HEK293 (cell line): ENCODE measurements at regions not wholly inside any gene's neighbourhood (a gene's known extent, or its start where the extent isn't known, plus 50 kb on each side); places are given as distances from the start of the nearest gene placed in this dataset.

Experiments used
- CTCF ChIA-PET: fragments of 350-600 bp; formaldehyde crosslinking; extraction: SDS; loops from one replicate; lab custom pipeline; 2021; ENCODE audit warnings: antibody characterized with exemption; lab: Yijun Ruan, JAX
- POLR2A ChIA-PET: fragments of 300-600 bp; formaldehyde crosslinking; extraction: SDS; loops from one replicate; lab custom pipeline; 2020; ENCODE audit warnings: antibody characterized with exemption, inconsistent platforms; lab: Yijun Ruan, JAX
- H3K27ac ChIP-seq: fragments of 200-500 bp; sonication (Bioruptor generic); 2 replicates; pipeline ENCODE4 v1.5.1; 2014; ENCODE audit warnings: low read depth, low read length, control low read depth, inconsistent platforms; ENCODE audit errors: extremely low read depth
- H3K36me3 ChIP-seq, 2 experiments: fragments of 200-500 bp in 1 of 2; sonication (Bioruptor generic) in 1 of 2; 1 replicate in 1 of 2; 2 replicates in 1 of 2; pipeline ENCODE4 v1.5.1; 2014 to 2017; ENCODE audit warnings: inconsistent platforms in 2 of 2, low read length in 2 of 2; ENCODE audit not compliant: control insufficient read depth in 2 of 2, insufficient read depth in 1 of 2
- H3K4me1 ChIP-seq: fragments of 200-500 bp; sonication (Bioruptor generic); 2 replicates; pipeline ENCODE4 v1.5.1; 2014; ENCODE audit warnings: mild to moderate bottlenecking, low read length, inconsistent platforms; ENCODE audit not compliant: control insufficient read depth, insufficient read depth
- H3K4me3 ChIP-seq: 2 replicates; pipeline ENCODE4 v1.5.1; 2011; ENCODE audit warnings: low read depth, mild to moderate bottlenecking, control low read depth, low read length, moderate library complexity
- H3K9me3 ChIP-seq: fragments of 200-500 bp; sonication (Bioruptor generic); 2 replicates; pipeline ENCODE4 v1.5.1; 2014; ENCODE audit warnings: low read depth, low read length, inconsistent platforms; ENCODE audit not compliant: control insufficient read depth, insufficient read depth
- EGR2 ChIP-seq: fragments of 450-650 bp; formaldehyde crosslinking; IDR thresholded peaks from 2 replicates; pipeline ENCODE4 v1.5.1; 2016; ENCODE audit warnings: low read depth, missing biosample characterization, missing genetic modification characterization
- GLI2 ChIP-seq: fragments of 450-650 bp; formaldehyde crosslinking; IDR thresholded peaks from 2 replicates; pipeline ENCODE4; 2017; ENCODE audit warnings: missing biosample characterization, missing genetic modification characterization, low read depth, borderline replicate concordance
- HOXA7 ChIP-seq: sonication (generic); formaldehyde crosslinking; IDR thresholded peaks from 2 replicates; pipeline ENCODE4 v1.8.1; 2022; ENCODE audit warnings: missing genetic modification reagents, borderline replicate concordance
- YY2 ChIP-seq: fragments of 450-650 bp; formaldehyde crosslinking; IDR thresholded peaks from 2 replicates; pipeline ENCODE4 v1.5.1; 2016; ENCODE audit warnings: missing biosample characterization, missing genetic modification characterization
- ZBTB6 ChIP-seq: fragments of 450-650 bp; formaldehyde crosslinking; IDR thresholded peaks from 2 replicates; pipeline ENCODE4 v1.5.1; 2017; ENCODE audit warnings: missing biosample characterization, missing genetic modification characterization
- ZNF16 ChIP-seq: fragments of 450-650 bp; formaldehyde crosslinking; IDR thresholded peaks from 2 replicates; pipeline ENCODE4 v1.5.1; 2016; ENCODE audit warnings: low read depth, missing biosample characterization, missing genetic modification characterization
- ZNF239 ChIP-seq: fragments of 450-650 bp; formaldehyde crosslinking; IDR thresholded peaks from 2 replicates; pipeline ENCODE4 v1.5.1; 2016; ENCODE audit warnings: missing biosample characterization, missing genetic modification characterization
- ZNF292 ChIP-seq: fragments of 450-650 bp; formaldehyde crosslinking; IDR thresholded peaks from 2 replicates; pipeline ENCODE4 v1.5.1; 2016; ENCODE audit warnings: low read depth, missing biosample characterization, missing genetic modification characterization, borderline replicate concordance
- ZNF548 ChIP-seq: fragments of 450-650 bp; formaldehyde crosslinking; IDR thresholded peaks from 2 replicates; pipeline ENCODE4 v1.5.1; 2016; ENCODE audit warnings: missing biosample characterization, missing genetic modification characterization
- ZNF610 ChIP-seq: fragments of 450-650 bp; formaldehyde crosslinking; IDR thresholded peaks from 2 replicates; pipeline ENCODE4 v1.5.1; 2016; ENCODE audit warnings: missing biosample characterization, missing genetic modification characterization, borderline replicate concordance
- ZNF747 ChIP-seq: fragments of 450-650 bp; formaldehyde crosslinking; IDR thresholded peaks from 2 replicates; pipeline ENCODE4 v1.5.1; 2016; ENCODE audit warnings: missing biosample characterization, missing genetic modification characterization
- ZNF843 ChIP-seq: fragments of 450-650 bp; formaldehyde crosslinking; IDR thresholded peaks from 2 replicates; pipeline ENCODE4 v1.5.1; 2016; ENCODE audit warnings: missing biosample characterization, missing genetic modification characterization
- ZXDB ChIP-seq: fragments of 450-650 bp; formaldehyde crosslinking; IDR thresholded peaks from 2 replicates; pipeline ENCODE4 v1.5.1; 2016; ENCODE audit warnings: missing biosample characterization, missing genetic modification characterization
- TF ChIP-seq, protein P1 (sequence below): fragments of 450-650 bp; formaldehyde crosslinking; IDR thresholded peaks from 2 replicates; pipeline ENCODE4 v1.5.1; 2017; ENCODE audit warnings: missing biosample characterization, missing genetic modification characterization
- TF ChIP-seq, protein P2 (sequence below): fragments of 450-650 bp; formaldehyde crosslinking; IDR thresholded peaks from 2 replicates; pipeline ENCODE4 v1.5.1; 2016; ENCODE audit warnings: missing biosample characterization, missing genetic modification characterization
- TF ChIP-seq, protein P3 (sequence below): fragments of 450-650 bp; formaldehyde crosslinking; IDR thresholded peaks from 2 replicates; pipeline ENCODE4 v1.5.1; 2016; ENCODE audit warnings: missing biosample characterization, missing genetic modification characterization
- TF ChIP-seq, protein P4 (sequence below): IDR thresholded peaks from 2 replicates; pipeline ENCODE4 v1.6.1; 2011; ENCODE audit warnings: mild to moderate bottlenecking, low read depth, low read length, borderline replicate concordance

- TF ChIP-seq, protein P1, sequence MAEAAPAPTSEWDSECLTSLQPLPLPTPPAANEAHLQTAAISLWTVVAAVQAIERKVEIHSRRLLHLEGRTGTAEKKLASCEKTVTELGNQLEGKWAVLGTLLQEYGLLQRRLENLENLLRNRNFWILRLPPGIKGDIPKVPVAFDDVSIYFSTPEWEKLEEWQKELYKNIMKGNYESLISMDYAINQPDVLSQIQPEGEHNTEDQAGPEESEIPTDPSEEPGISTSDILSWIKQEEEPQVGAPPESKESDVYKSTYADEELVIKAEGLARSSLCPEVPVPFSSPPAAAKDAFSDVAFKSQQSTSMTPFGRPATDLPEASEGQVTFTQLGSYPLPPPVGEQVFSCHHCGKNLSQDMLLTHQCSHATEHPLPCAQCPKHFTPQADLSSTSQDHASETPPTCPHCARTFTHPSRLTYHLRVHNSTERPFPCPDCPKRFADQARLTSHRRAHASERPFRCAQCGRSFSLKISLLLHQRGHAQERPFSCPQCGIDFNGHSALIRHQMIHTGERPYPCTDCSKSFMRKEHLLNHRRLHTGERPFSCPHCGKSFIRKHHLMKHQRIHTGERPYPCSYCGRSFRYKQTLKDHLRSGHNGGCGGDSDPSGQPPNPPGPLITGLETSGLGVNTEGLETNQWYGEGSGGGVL: no peak
- no peak for TF ChIP-seq ZNF16 (tag by site-specific recombination)
Measured at GRCh38 chr5:157912621-157913325, 53.8 kb upstream of the CLINT1 start (continued).

GRCh38 chr5:157911568-157911967, 52.6 kb upstream of the CLINT1 start:
- CTCF ChIA-PET: interaction anchor here (0.7 kb wide), 1 partner anchor 685 kb away, joined by 3 read pairs; no protein-coding TSS in a partner anchor
- Histone ChIP-seq H3K27ac (no peak overlapping the region), H3K36me3 (no peaks in the 10 kb centered on the region), H3K4me1 (no peaks in the 10 kb centered on the region), H3K9me3 (no peaks in the 10 kb centered on the region), H3K4me3 (no peak overlapping the region)
- POLR2A ChIA-PET: no interaction called here
- TF ChIP-seq HOXA7 (CRISPR knock-in tag) (no peak), GLI2 (tag by site-specific recombination) (no peak), ZNF747 (tag by site-specific recombination) (no peak), ZNF548 (tag by site-specific recombination) (no peak), ZNF292 (no peak), ZNF610 (tag by site-specific recombination) (no peak), ZNF239 (no peak), EGR2 (tag by site-specific recombination) (no peak), ZBTB6 (tag by site-specific recombination) (no peak), ZNF843 (tag by site-specific recombination) (no peak), ZXDB (tag by site-specific recombination) (no peak), YY2 (tag by site-specific recombination) (no peak)
- TF ChIP-seq, protein P2, sequence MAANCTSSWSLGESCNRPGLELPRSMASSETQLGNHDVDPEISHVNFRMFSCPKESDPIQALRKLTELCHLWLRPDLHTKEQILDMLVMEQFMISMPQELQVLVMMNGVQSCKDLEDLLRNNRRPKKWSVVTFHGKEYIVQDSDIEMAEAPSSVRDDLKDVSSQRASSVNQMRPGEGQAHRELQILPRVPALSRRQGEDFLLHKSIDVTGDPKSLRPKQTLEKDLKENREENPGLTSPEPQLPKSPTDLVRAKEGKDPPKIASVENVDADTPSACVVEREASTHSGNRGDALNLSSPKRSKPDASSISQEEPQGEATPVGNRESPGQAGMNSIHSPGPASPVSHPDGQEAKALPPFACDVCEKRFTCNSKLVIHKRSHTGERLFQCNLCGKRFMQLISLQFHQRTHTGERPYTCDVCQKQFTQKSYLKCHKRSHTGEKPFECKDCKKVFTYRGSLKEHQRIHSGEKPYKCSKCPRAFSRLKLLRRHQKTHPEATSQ (tag by site-specific recombination): no peak
- TF ChIP-seq, protein P3, sequence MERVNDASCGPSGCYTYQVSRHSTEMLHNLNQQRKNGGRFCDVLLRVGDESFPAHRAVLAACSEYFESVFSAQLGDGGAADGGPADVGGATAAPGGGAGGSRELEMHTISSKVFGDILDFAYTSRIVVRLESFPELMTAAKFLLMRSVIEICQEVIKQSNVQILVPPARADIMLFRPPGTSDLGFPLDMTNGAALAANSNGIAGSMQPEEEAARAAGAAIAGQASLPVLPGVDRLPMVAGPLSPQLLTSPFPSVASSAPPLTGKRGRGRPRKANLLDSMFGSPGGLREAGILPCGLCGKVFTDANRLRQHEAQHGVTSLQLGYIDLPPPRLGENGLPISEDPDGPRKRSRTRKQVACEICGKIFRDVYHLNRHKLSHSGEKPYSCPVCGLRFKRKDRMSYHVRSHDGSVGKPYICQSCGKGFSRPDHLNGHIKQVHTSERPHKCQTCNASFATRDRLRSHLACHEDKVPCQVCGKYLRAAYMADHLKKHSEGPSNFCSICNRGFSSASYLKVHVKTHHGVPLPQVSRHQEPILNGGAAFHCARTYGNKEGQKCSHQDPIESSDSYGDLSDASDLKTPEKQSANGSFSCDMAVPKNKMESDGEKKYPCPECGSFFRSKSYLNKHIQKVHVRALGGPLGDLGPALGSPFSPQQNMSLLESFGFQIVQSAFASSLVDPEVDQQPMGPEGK (tag by site-specific recombination): no peak
- TF ChIP-seq, protein P4, sequence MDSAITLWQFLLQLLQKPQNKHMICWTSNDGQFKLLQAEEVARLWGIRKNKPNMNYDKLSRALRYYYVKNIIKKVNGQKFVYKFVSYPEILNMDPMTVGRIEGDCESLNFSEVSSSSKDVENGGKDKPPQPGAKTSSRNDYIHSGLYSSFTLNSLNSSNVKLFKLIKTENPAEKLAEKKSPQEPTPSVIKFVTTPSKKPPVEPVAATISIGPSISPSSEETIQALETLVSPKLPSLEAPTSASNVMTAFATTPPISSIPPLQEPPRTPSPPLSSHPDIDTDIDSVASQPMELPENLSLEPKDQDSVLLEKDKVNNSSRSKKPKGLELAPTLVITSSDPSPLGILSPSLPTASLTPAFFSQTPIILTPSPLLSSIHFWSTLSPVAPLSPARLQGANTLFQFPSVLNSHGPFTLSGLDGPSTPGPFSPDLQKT: no peak
